Ishikawa (cell line): ENCODE measurements at regions not wholly inside any gene's neighbourhood (a gene's known extent, or its start where the extent isn't known, plus 50 kb on each side); places are given as distances from the start of the nearest gene placed in this dataset.

Source experiments
- CEBPB ChIP-seq: IDR thresholded peaks from 2 replicates; pipeline ENCODE4 v1.6.1; 2012
- CREB1 ChIP-seq: IDR thresholded peaks from 2 replicates; pipeline ENCODE4 v1.6.1; 2012; ENCODE audit warnings: low read depth
- EGR1 ChIP-seq: IDR thresholded peaks from 2 replicates; pipeline ENCODE4 v1.6.1; 2012
- EP300 ChIP-seq: IDR thresholded peaks from 2 replicates; pipeline ENCODE4 v1.6.1; 2012; ENCODE audit warnings: borderline replicate concordance
- FOXM1 ChIP-seq: IDR thresholded peaks from 2 replicates; pipeline ENCODE4 v1.6.1; 2012; ENCODE audit warnings: low read depth, borderline replicate concordance
- NFIC ChIP-seq: IDR thresholded peaks from 2 replicates; pipeline ENCODE4 v1.6.1; 2012
- RAD21 ChIP-seq: IDR thresholded peaks from 2 replicates; pipeline ENCODE4 v1.6.1; 2012; ENCODE audit warnings: low read depth
- REST ChIP-seq: IDR thresholded peaks from 2 replicates; pipeline ENCODE4 v1.6.1; 2012; ENCODE audit warnings: low read depth, mild to moderate bottlenecking
- TAF1 ChIP-seq: IDR thresholded peaks from 2 replicates; pipeline ENCODE4 v1.6.1; 2012; ENCODE audit warnings: low read depth, mild to moderate bottlenecking
- TCF12 ChIP-seq: IDR thresholded peaks from 2 replicates; pipeline ENCODE4 v1.6.1; 2012; ENCODE audit warnings: low read depth
- TEAD4 ChIP-seq: IDR thresholded peaks from 2 replicates; pipeline ENCODE4 v1.6.1; 2012
- YY1 ChIP-seq: IDR thresholded peaks from 2 replicates; pipeline ENCODE4 v1.6.1; 2012; ENCODE audit warnings: low read depth
- ZBTB7A ChIP-seq: IDR thresholded peaks from 2 replicates; pipeline ENCODE4 v1.6.1; 2012; ENCODE audit warnings: low read depth
- TF ChIP-seq, protein P1 (sequence below): IDR thresholded peaks from 2 replicates; pipeline ENCODE4 v1.6.1; 2012
- TF ChIP-seq, protein P2 (sequence below): IDR thresholded peaks from 2 replicates; pipeline ENCODE4 v1.6.1; 2012

GRCh38 chr12:66862356-66862985 is 183.6 kb upstream of the GRIP1 start:
- TF ChIP-seq, protein P1, sequence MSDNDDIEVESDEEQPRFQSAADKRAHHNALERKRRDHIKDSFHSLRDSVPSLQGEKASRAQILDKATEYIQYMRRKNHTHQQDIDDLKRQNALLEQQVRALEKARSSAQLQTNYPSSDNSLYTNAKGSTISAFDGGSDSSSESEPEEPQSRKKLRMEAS, result no peak
- TF ChIP-seq CEBPB (no peak), EGR1 (no peak), FOXM1 (no peak), RAD21 (no peak)

DNA sequence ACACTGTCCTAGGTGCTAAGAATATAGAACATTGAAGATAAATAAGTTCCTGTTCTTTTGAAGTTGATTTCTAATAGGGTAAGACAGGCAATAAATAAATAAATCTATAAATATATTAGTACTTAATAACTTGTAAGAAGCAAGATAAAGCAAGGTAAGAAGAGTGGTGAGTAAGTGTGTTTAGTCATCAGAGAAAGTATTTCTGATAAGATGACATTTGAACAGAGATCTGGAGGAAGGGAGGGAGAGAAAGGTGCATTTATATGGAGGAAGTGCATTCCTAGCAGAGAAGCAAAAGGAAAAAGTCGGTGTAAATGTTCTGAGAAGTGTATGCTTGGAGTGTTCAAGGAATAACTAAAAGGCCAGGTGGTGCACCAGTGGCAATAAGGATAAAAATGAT is 184.4 kb upstream of the GRIP1 start:
- no peak for TF ChIP-seq NFIC
- TF ChIP-seq, protein P2, sequence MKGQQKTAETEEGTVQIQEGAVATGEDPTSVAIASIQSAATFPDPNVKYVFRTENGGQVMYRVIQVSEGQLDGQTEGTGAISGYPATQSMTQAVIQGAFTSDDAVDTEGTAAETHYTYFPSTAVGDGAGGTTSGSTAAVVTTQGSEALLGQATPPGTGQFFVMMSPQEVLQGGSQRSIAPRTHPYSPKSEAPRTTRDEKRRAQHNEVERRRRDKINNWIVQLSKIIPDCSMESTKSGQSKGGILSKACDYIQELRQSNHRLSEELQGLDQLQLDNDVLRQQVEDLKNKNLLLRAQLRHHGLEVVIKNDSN, result no peak
- TF ChIP-seq TCF12, result no peak
- no peak for TF ChIP-seq TAF1
- TF ChIP-seq RAD21, result no peak
- TF ChIP-seq, protein P1, result no peak
- TF ChIP-seq TEAD4, result no peak
- no peak for TF ChIP-seq ZBTB7A
- no peak for TF ChIP-seq CREB1
- TF ChIP-seq FOXM1, result no peak
- no peak for TF ChIP-seq EP300

- TF ChIP-seq EP300 (no peak), EGR1 (no peak)
These were observed 199.0 kb upstream of the GRIP1 start for GRCh38 chr12:66877925-66878324.

- TF ChIP-seq TCF12 (no peak), TEAD4 (no peak)
These were observed 200.5 kb upstream of the GRIP1 start for GRCh38 chr12:66879409-66879808.

DNA sequence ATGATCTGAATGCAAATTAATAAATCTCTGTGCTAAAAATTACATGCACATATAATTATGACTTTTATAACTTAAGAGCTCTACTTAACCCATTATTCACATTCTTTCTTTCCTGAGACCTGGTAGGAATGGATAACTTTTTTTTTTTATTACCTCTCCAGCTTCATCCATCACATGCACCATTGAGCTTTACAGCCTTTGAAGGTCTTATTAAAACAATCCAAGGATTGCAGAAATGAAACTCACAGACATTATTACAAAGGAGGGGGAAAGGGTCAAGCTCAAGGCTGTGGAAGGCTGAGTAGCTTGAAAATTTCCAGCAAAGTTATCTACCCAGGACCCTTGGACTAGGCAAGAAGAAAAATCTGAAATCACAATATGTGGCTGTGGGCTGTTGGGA is 202.5 kb upstream of the GRIP1 start:
- TF ChIP-seq NFIC (no peak), TEAD4 (no peak), RAD21 (no peak), TAF1 (no peak), ZBTB7A (no peak), FOXM1 (no peak), EGR1 (no peak), CEBPB (no peak), EP300 (no peak), TCF12 (no peak), YY1 (no peak), REST (no peak), CREB1 (no peak)
- TF ChIP-seq, protein P1, result no peak
- TF ChIP-seq, protein P2, result no peak

DNA sequence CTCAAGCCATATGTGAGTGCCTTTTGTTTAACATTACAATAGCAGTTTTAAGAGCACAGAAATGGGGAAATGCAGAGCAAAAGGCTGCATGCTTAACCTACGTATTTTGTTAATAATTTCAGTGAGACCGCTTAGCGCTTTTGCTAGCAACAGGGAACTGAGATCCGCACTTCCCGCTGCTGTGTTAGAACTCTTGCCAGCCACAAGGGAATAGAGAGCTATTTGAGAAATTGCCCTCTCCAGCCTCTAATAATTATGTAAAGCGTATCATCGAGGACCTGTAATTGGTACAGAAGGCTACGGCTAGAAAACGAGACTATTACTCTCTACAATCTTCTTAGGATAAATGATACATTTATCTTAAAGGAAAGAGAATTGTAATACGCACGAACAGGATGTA is 205.2 kb upstream of the GRIP1 start:
- no peak for TF ChIP-seq ZBTB7A
- TF ChIP-seq REST, result no peak

DNA sequence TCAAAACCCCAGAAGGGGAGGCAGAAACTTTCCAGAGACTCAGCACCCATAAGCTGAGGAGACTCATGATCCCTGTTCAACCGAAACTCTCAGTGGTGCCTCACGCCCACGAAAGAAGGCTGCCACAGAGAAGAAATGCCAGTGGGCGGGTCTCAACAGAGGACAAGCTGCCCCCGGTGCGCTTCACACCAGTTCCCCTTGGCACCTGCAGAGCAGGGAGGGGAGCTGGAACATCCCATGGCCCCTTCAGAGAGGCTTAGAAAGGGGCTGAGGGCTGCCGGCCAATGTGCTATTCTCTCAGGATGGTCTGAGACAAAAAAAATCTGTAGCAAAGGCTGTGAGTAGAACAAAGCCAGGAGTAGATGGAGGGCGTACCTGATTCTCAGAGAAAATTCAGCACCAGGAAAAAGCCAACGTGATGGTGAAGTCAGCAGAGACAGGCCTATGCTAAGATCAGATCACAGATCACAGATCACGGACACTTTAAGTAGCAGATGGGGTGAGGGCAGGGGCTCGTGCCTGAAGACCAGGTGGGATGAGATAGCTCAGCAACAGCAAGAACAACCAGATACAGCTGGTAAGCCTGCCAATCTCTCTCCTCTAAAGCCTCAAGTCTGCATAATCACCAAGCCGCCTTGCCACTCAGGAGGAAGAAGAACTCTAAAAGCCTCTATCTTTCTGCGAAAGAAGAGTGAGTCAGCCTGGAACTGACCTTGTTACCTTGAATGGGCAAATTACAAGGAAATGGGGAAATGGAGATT is 206.4 kb upstream of the GRIP1 start:
- TF ChIP-seq TCF12, result no peak
- no peak for TF ChIP-seq CEBPB
- no peak for TF ChIP-seq YY1
- no peak for TF ChIP-seq EP300
- no peak for TF ChIP-seq EGR1
- no peak for TF ChIP-seq TEAD4
- TF ChIP-seq CREB1, result no peak
- TF ChIP-seq FOXM1, result no peak
- TF ChIP-seq TAF1, result no peak
- TF ChIP-seq NFIC, result no peak
- no peak for TF ChIP-seq REST
- TF ChIP-seq, protein P1, result no peak
- TF ChIP-seq, protein P2, result no peak
